ENCODE measurements at regions not wholly inside any gene's neighbourhood (a gene's known extent, or its start where the extent isn't known, plus 50 kb on each side); places are given as distances from the start of the nearest gene placed in this dataset.

DNA sequence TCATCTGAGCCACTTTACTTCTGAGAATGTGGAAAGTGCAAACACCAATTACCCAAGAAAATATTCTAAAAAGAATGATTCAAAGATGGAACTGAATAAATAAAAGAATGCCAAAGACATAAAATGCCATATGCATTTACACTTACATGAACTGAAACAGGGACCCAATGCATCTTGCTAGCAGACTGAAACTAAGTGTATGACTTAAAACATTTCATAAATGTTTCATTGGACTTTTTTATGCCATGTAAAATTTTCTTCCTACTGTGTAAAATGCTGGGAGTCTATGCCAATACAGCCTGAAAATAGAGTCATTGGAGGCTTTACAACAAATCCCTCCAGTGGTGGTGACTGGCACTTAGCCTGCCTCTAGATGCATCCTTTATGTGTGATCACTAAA is 735.1 kb upstream of the CCDC54 start:
- no peak for DNase-seq

DNA sequence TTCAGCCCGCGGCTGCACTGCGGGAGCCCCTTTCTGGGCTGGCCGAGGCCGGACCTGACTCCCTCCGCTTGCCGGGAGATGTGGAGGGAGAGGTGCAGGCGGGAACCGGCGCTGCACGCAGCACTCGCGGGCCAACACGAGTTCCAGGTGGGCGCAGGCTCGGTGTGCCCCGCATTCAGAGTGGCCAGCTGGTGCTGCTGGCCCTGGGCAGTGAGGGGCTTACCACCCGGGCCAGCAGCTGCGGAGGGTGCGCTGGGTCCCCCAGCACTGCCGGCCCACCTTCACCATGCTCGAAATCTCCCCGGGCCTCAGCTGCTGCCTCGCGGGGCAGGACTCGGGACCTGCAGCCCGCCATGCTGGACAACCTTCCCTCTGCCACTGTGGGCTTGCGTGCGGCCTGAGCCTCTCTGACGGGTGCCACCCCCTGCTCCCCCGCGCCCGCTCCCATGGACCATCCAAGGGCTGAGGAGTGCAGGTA is 733.5 kb upstream of the CCDC54 start:
- no peak for DNase-seq

DNA sequence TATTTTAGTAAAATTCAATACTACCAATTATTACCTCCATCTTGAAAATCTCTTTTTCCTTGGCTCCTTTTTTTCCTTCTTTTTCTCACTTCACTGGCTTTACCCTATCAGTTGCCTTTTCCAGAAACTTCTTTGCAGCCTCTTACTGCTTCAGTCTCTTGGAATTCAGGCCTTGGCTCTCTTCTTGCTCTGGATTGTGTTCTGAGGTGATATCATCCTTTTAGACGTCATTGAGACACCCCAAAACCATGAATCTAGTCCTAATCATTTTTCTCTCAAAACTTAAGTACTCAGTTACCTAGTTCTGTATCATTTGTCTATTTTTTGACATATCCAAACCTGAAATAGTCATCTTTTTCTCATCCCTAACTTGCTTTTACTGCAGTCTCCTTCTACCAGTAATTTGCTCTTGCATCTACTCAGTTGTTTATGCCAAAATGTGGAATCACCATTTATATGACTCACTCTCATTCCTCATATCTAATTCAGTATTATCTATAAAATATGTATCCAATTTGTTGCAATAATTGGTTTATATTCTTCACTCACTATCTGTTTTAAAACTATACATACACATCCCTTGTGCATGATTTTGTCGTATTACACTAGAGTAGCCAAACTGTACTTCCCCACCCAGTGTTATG is 703.2 kb upstream of the CCDC54 start:
- no peak for DNase-seq

DNA sequence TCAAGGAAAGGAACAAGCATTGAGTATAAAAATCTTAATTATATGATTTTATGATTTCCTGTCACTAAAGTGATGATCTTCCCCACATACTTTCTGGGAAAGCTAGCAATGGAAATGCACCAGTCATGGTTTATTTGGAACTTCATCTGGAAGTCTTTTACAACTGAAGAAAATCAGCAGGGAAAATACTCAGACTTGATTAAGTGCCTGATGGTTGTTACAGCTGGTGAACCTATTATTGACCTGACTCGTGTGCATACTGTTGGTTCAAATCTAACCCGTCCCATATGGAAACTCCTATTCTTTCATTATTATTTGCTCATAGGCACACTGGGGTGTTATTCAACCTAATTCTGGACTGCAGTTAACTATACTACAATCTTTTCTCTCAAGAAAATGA is 701.8 kb upstream of the CCDC54 start:
- no peak for DNase-seq

DNA sequence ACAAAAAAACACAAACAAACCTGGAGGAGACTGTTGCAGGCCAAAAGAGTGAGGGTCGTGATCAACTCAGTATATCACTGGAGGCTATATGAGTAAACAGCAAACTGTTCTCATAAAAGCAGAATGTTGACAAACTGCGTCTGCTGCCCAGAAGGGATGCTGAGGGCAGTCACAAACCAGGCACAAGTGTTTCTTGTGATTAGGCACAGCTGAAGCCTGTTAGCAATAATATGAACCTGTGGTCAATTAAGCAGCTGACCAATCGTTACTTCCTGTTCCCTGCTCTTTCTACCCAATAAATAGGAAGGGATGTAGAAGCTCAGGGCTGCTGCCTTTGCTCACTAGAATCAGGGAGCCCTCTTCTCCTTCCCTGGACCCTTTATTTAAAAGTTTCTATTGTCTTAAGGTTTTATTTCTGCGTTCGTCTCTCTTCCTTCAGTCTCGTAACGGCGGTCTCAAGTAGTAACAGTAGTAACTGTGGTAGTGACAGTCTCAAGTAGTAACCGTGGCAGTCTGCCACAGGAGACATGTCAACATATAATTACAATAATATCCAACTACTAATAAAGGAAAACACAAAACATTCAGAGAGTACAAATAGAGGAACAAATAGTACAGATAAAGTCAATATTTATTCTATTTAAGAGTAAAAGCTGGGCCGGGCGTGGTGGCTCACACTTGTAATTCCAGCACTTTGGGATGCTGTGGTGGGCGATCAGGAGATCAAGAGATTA is 698.4 kb upstream of the CCDC54 start:
- no peak for DNase-seq

DNA sequence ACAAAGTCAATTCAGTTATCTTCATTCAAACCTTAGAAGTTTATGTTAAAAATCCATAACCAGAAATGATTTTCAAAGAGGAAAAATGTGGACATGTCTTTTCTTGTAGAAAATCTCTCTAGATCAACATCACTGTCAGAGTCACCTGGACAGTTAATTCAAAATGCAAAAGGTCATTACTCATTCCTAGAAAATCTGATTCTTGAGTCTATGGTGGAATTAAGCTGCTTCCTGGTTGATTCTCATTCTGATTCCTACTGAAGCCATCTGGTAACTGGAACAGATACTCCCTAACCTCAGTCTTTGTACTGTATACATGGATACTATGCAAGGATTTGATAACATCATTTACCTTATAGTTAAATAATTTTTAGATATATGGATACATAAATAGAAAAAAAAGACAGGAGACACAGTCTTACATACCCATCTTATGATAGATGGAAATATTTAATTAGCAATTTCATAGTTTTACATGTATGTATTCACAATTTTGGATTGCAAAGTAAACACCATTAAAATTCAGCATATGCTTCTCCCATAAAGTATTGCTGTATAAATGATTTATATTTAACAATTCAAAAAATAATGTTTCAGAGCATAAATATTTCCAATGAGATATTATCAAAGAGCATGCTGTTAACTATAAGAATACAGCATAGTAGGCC is 693.2 kb upstream of the CCDC54 start:
- DNase-seq = no peak

DNA sequence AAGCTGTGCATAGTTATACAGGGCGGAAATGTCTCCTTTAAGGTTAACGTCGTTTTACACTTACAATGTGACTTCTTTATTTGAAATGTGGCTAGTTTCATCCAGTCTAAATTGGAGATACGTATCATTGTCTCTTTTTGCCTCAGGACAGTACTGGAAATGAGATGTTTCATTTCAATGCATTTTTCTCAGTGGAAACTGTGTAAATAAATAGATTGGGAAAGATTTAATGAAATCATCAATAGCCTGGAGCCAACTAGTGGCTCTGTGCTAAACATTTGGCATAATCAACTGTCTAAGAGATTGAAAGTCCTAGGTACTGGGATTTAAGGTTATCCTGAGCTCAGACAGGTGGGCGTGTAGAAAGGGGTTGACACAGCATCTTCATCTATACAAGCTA is 691.5 kb upstream of the CCDC54 start:
- DNase-seq = no peak

DNA sequence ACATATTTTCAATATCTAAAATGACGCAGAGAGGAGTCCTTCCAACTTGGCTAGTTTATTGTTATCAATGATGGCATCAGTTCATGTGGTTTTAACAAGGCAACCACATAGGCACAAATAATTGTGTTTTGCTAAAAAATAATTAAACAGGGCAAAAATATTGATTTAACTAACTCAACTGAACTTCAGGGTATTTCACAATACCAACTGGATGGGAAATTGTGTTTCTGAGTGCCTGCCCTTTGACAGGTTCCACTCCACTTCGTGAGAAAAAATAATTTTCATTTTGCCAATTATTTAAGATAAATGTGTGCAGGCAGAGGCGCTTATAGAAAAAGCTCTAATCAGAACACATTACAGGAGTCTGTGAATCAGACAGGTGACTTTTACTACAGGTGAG is 689.3 kb upstream of the CCDC54 start:
- DNase-seq = no peak

DNA sequence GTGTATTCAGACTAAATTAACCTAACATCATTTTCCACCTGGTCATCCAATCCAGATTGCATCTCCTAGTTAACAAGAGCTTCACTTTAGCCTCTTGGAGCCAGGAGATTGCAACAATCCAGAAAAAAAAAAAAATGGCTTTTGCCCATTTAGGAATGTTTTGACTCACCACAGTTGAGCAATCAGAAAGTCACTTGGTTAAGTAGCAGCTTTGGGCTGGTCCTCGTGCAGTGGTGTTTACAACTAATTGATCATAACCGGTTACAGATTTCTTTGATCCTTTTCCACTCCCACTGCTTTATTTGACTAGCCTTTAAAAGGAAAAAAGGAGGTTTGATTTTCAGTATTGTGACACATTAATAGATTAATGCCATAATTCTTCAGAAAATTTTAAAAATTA is 688.8 kb upstream of the CCDC54 start:
- no peak for DNase-seq

DNA sequence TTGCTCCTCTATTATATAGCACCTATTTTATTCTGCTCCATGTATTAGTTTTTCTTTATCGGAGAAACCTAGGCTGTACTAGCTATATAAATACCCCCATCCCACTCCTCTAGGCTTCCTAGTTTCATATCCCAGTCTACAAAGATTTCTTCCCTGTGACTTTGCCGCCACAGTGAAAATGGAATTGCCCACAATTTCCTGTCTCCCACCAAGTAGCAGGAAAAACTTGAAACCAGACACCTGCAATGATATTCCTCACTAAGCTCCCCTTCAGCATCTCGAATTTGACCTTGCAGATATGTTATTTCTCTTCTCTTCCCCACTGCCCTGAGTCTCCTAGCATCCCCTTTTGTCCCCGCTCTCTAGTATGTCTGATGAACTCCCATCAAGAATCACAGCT is 685.8 kb upstream of the CCDC54 start:
- DNase-seq = no peak

DNA sequence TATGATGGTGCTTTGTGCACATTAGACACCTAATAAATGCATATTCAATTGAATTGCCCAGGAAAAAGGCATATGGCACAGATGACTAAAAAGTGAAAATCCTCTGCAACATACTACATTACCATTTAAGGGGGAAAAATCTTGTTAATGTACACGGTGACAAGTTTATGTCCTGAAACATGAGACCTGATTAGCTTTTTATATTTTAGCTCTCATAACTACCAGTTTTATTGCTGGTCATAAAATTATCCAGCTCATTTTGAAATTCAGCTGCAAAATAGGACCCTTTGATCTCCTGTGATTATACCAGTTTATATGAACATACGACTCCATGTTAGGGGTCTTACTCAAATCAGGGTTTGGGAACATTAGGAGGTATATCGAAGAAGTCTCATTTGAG is 684.6 kb upstream of the CCDC54 start:
- DNase-seq = no peak

DNA sequence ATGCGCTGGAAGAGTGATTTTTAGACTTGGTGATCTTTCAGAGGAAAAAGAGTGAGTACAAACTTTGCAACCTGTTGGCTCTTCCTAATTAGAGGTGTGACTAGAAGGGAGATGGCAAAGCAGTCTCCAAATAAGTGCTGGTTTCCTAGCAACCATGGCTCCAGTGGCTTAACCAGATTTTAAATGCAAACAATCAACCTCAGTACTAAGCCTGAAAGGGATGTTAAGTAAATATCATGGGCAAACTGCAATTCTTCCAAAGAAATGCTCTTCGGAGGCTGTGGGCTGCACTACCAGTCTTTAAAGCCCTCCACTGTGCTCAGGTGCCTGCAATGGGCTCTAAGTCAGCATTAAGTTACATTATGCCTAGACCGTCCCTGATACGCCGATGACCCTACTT is 678.1 kb upstream of the CCDC54 start:
- no peak for DNase-seq

DNA sequence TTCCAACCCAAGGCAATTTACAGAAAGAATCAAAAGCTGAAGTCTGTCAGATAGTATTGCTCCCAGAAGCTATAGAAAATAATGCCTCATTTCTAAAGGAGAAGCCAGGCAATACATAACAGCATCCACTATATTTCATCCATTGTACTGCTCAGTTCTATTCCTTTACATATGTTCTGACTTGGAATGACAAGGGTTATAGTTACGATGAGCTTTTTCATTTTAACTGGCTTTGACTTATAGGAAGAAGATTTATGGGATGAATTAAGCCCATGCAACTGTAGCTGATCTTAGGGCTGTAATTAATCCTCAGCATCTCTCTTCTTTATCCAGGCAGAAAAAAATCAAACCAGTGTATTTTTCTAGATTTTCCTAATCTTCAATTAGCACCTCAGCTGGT is 676.3 kb upstream of the CCDC54 start:
- no peak for DNase-seq

DNA sequence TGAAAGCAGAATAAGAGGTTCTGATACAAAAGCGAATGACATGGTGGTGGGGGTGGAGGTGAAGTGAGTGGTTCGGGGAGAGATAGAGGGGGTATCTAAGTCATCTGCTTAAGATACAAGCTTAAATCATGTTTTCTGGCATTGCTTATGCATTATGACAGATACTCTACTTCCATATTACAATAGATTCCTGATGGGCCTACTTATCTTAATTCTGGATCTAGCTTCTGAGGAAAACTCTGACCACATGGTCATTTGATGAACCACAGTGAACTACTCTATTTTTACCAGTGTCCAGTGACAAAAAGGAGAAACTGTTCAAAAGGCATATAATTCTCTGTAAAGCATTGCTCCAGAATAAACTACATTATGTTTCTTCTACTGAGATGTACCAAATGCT is 673.7 kb upstream of the CCDC54 start:
- DNase-seq = no peak

DNA sequence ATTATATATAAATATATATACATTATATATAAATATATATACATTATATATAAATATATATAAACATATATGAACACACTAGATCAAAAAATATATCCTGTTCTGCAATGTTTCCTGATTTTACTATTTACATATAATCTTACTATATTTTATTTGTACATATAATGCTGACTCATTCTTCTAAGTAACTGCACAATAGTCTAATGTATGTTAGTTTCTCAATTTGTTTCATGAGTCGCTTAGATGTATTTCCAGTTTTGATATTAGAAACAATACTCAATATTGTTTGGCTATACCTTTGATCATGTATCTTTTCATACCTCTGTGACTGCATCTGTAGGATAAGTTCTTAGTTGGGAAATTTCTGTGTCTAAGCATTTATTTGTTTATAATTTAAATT is 669.9 kb upstream of the CCDC54 start:
- no peak for DNase-seq

DNA sequence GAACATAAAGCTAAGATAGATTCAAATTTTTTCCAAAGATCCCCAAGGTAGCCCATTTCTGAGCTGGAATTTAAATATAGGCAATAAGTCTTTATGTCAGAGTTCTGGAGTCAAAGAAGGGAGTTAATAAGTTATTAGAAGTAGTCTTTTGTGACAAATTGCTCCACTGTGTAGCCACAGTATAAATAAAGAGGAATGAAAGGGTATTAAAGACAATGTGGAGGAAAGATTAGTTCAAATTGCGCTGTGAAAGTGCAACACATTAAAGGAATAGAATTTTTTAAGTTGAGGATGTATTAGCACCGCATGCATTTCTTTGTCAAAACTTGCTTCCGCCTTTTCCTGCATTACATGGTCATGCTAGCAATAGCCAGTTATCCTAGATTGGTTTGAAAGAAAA is 666.6 kb upstream of the CCDC54 start:
- DNase-seq = no peak

DNA sequence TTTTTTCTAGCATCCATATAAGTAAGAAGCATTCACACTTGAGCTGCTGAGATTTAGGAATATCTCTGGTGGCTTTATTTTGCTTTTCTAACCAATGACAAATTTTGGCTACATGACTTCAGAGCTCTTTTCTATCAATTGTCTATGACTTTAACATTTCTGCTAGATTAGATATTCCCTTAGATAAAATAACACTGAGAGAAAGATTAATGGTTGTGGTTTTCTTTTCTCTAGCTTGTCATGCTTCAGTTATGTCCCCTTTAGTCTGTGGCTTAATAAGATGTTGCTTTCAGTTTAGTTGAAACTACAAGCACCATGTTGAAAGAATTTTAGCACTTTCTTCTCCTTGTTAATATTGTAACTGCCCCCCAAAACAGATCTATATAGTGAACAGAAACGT is 665.6 kb upstream of the CCDC54 start:
- no peak for DNase-seq

DNA sequence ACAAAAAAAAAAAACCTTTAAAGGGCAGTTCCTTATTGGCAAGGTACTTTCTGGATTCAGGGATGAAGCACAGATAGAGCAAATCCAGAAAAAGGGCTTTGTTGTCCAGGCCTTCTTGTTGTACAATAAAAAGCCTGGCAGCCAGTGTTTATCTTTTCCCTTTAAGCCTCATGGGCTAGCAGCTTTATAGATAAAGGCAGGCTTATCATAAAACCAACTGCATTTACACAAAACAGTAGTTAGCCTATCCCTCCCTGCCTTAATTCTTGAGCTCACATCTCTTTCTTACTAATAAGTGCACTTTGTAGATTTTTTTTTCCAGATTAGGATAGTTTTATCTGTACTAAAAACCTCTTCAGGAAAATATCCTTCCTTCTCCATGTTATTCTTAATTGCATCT is 662.8 kb upstream of the CCDC54 start:
- no peak for DNase-seq

DNA sequence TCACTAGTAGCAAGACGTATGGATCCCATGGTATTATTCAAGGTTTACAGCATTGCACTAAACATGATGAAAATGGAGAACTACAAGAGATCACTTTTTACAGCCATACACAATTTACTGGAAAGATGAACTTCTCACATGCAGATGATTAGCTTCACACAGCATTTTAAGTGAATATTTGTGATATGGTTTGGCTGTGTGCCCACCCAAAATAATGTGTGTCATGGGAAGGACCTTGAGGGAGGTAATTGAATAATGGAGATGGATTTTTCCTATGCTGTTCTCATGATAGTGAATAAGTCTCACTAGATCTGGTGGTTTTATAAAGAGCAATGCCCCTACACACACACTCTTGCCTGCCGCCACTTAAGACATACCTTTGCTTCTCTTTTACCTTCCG is 662.0 kb upstream of the CCDC54 start:
- no peak for DNase-seq

DNA sequence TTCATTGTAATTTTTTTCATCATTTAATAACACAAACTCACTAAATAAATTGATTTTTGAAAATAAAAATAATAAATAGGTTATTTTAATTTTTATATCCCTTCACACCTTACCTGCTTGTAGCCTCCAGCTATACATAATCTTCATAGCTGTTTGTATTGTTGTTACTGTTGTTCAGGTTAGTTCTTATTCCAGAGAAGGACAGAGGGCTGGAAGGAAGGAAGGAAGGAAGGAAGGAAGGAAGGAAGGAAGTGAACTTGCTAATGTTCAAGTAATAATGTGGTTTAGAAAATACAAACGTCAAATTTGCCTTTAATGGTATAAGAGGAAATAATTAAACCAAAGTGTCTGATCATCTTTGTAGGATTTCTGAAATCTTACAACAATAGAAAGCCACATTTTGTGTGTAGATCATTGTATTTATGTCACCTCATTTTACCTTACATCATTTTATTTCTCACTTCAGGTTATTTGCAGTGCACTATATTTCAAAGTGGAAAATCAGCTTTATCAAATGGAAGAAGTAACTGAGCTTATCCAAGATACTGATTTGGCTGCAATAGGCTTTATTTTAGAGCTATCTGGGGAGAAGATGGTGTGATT is 660.0 kb upstream of the CCDC54 start:
- DNase-seq = no peak

DNA sequence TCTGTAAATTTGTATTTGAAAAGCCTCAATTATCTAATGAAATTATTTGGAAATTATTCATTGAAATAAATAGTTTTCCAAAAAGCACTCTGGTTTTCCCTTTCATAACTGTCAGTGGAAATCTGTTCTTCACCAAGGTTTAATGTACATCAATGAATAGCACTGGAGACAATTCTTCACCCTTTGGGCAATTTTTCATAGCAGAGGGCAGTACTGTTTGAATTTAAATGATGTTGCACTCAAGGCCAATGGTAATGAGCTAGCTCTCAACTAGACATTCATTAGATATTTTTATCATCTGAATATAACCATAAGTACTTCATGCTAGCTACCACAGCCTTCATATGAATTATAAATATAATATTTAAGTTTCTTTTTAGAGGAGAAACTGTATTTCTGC is 658.2 kb upstream of the CCDC54 start:
- no peak for DNase-seq

DNA sequence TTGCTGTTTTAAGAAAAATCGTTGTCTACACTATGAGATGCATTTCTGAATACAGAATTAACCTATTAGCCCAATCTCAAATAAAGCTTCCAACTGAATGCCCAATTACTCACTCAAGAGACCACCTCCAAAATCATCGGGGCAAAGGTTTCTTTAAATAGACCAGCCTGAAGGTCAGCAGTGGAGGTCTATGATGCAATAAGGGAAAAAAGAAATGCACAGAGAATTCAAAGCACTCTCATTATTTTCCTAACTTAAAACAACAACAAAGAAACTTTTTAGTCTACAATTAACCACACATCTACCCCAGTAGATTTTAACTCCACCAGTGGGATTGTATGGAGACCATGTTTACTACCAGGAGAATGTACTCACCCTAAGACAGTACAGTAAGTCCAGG is 657.7 kb upstream of the CCDC54 start:
- DNase-seq = no peak

DNA sequence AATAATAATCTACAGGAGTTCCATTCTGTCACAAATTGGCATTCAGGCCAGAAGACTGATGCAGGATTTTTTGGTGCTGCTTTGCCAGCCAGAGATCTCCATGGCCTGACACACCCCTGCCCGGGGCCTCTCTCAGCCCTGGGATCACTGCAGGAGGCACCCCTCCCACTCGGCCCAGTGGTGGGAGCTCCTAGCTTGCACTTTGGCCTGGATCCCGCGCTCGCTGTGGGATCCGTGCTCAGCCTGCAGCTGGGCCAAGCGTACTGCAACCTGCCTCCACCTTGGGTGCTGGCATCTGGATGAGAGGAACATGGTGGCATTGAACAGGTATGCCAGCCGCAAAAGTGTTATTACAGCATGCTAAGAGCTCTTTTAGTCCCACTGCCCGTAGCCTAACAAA is 656.7 kb upstream of the CCDC54 start:
- DNase-seq = no peak

DNA sequence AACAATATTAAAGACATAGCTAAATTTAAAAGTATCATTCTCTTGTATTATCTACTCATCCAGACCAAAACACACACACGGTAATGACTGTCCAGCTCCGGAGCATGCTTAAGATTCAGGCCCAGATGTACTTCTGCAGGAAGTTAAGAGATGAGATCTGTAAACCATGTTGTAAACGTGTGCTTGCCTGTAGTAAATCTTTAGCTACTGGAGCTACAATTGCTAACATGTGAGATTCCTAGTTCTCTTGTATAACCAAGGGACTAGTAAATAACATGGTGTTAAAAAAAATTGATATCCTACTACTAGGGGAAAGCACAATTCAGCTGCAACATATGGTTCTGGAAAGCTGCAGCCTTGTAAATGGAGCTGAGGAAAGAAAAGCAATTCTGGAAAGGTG is 651.7 kb upstream of the CCDC54 start:
- DNase-seq = no peak
